ENCODE measurements at regions not wholly inside any gene's neighbourhood (a gene's known extent, or its start where the extent isn't known, plus 50 kb on each side); places are given as distances from the start of the nearest gene placed in this dataset.

GRCh38 chr16:52755396-52755795 is 208.5 kb upstream of the TOX3 start:
- in situ Hi-C loops (cut with MboI) (no loop called here), intact Hi-C loops (cut with micrococcal nuclease) (no loop called here)
- Histone ChIP-seq H3K79me2 (ENCODE audit: control insufficient read depth, insufficient read depth, low read length) (no peaks in the 10 kb centered on the region), H3K9me1 (ENCODE audit: control insufficient read depth, insufficient read depth, low read length) (no peaks in the 10 kb centered on the region), H2AFZ (ENCODE audit: low read depth, low read length) (no peak overlapping the region), H3K4me2 (ENCODE audit: insufficient read depth, low read length) (no peak overlapping the region), H3K27ac (ENCODE audit: extremely low read depth, low read depth, low read length) (no peak overlapping the region), H3K4me1 (replicated peaks in 1 of 2; ENCODE audit: control insufficient read depth in 2 of 2, insufficient read depth in 2 of 2, low read length in 2 of 2) (no peaks in the 10 kb centered on the region), H3K4me3 (no peak overlapping the region), H3K36me3 (ENCODE audit: control insufficient read depth, insufficient read depth, low read length) (no peaks in the 10 kb centered on the region), H4K20me1 (replicated peaks; ENCODE audit: control insufficient read depth, insufficient read depth, low read length) (no peaks in the 10 kb centered on the region), H3K9ac (ENCODE audit: insufficient read depth in 1 of 2, low read depth in 2 of 2, low read length in 2 of 2) (no peak overlapping the region), H3K27me3 (ENCODE audit: control insufficient read depth in 2 of 2, insufficient read depth in 2 of 2, low read length in 2 of 2) (no peaks in the 10 kb centered on the region), H3K9me3 (replicated peaks; ENCODE audit: control insufficient read depth, insufficient read depth, low read depth, low read length) (peaks cover 2% of the 10 kb centered on the region; the same call in 1 of the 2 replicates)
- ATAC-seq (no peak), FAIRE-seq (no peak), DNase-seq (ENCODE audit: extremely low read depth in 1 of 4, low spot score in 3 of 4) (no peak)
- ChIA-PET POLR2A (no interaction called here), CTCF (ENCODE audit: low intra/inter-chr PET ratio) (no interaction called here)
- BruUV-seq (replicated peaks) = no TSS peak
- WGBS (ENCODE audit: insufficient coverage, low coverage, missing lambda C conversion rate) = 0% methylated on average over 1 of the region's 1 CpG
- TF ChIP-seq GABPB1 (CRISPR knock-in tag; IDR thresholded peaks at IDR 0.05) = no peak
- TF ChIP-seq BRF1 (IDR thresholded peaks at IDR 0.05; ENCODE audit: borderline replicate concordance, extremely low read depth, insufficient read length) = no peak
- TF ChIP-seq ILK (tag; IDR thresholded peaks at IDR 0.05; ENCODE audit: borderline replicate concordance, low read depth) = no peak
- TF ChIP-seq NFATC3 (IDR thresholded peaks at IDR 0.05) = no peak
- TF ChIP-seq TGIF2 (CRISPR knock-in tag; IDR thresholded peaks at IDR 0.05) = no peak
- no peak for TF ChIP-seq CBX1 (IDR thresholded peaks at IDR 0.05; ENCODE audit: low read depth)
- TF ChIP-seq, protein P1, sequence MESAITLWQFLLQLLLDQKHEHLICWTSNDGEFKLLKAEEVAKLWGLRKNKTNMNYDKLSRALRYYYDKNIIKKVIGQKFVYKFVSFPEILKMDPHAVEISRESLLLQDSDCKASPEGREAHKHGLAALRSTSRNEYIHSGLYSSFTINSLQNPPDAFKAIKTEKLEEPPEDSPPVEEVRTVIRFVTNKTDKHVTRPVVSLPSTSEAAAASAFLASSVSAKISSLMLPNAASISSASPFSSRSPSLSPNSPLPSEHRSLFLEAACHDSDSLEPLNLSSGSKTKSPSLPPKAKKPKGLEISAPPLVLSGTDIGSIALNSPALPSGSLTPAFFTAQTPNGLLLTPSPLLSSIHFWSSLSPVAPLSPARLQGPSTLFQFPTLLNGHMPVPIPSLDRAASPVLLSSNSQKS (CRISPR knock-in tag; IDR thresholded peaks at IDR 0.05) = no peak
- no peak for TF ChIP-seq KLF1 (tag; IDR thresholded peaks at IDR 0.05)
- no peak for TF ChIP-seq E2F4 (CRISPR knock-in tag; IDR thresholded peaks at IDR 0.05; ENCODE audit: low read depth)
- TF ChIP-seq ZBTB7A (IDR thresholded peaks at IDR 0.05; ENCODE audit: borderline replicate concordance, control insufficient read depth, low read depth, low read length) = no peak
- no peak for TF ChIP-seq CHD4 (IDR thresholded peaks at IDR 0.05; ENCODE audit: insufficient read depth, insufficient replicate concordance, low read depth, low read length, poor library complexity, severe bottlenecking)
- no peak for TF ChIP-seq ETS2 (tag; IDR thresholded peaks at IDR 0.05; ENCODE audit: borderline replicate concordance, poor library complexity, severe bottlenecking)
- TF ChIP-seq ZNF274 (IDR thresholded peaks at IDR 0.05; ENCODE audit: borderline replicate concordance, low read depth, low read length) = no peak
- TF ChIP-seq NFRKB (IDR thresholded peaks at IDR 0.05; ENCODE audit: low read depth) = no peak
- no peak for TF ChIP-seq ZNF57 (CRISPR knock-in tag; IDR thresholded peaks at IDR 0.05)
- TF ChIP-seq CREBBP (IDR thresholded peaks at IDR 0.05; ENCODE audit: low read depth, low read length) = no peak
- TF ChIP-seq HDAC1 (IDR thresholded peaks at IDR 0.05) = no peak
- no peak for TF ChIP-seq NR2C2 (CRISPR knock-in tag; IDR thresholded peaks at IDR 0.05)
- TF ChIP-seq NR2C2 (tag; IDR thresholded peaks at IDR 0.05) = no peak
